IMR-90 (cell line): ENCODE measurements at regions not wholly inside any gene's neighbourhood (a gene's known extent, or its start where the extent isn't known, plus 50 kb on each side); places are given as distances from the start of the nearest gene placed in this dataset.

Experiments used
- ATAC-seq: fragments of 200-7000 bp; cut with Tn5 transposase; 2 replicates; pipeline ENCODE4 v1.9.1; 2020; ENCODE audit warnings: low read depth, mild to moderate bottlenecking, moderate library complexity
- BruUV-seq: library from RNA; stranded (reverse); fragments of 400-500 nt; replicated peaks from 2 replicates; lab custom pipeline; 2021; lab: Mats Ljungman, UMichigan
- CTCF ChIA-PET: fragments of 300-600 bp; formaldehyde crosslinking; extraction: SDS; loops from one replicate; lab custom pipeline; 2021; ENCODE audit warnings: antibody characterized with exemption; lab: Yijun Ruan, JAX
- POLR2A ChIA-PET: fragments of 300-600 bp; sonication (Branson Sonifier 250); formaldehyde crosslinking; loops from one replicate; lab custom pipeline; 2022; ENCODE audit warnings: antibody characterized with exemption; ENCODE audit not compliant: unreplicated experiment; lab: Charles Lee
- DNase-seq: peaks from one replicate; pipeline ENCODE4 v3.0.0; 2013
- H2AFZ ChIP-seq: replicated peaks from 2 replicates; pipeline ENCODE3; 2013; ENCODE audit warnings: low read length, mild to moderate bottlenecking; ENCODE audit not compliant: poor library complexity
- H2AK5ac ChIP-seq: 2 replicates; pipeline ENCODE4 v1.6.1; 2013; ENCODE audit warnings: low read depth, low read length, inconsistent platforms
- H2AK9ac ChIP-seq: replicated peaks from 2 replicates; pipeline ENCODE3; 2013; ENCODE audit warnings: mild to moderate bottlenecking, low read depth, low read length, moderate library complexity; ENCODE audit not compliant: poor library complexity
- H2BK120ac ChIP-seq: 2 replicates; pipeline ENCODE4 v1.6.1; 2013; ENCODE audit warnings: low read depth, low read length, inconsistent platforms
- H2BK15ac ChIP-seq: 3 replicates; pipeline ENCODE4 v1.6.1; 2013; ENCODE audit warnings: low read depth, low read length, inconsistent platforms
- H2BK20ac ChIP-seq: 2 replicates; pipeline ENCODE4 v1.6.1; 2013; ENCODE audit warnings: low read depth, mild to moderate bottlenecking, inconsistent platforms, low read length, moderate library complexity
- H2BK5ac ChIP-seq: 2 replicates; pipeline ENCODE4 v1.6.1; 2013; ENCODE audit warnings: mild to moderate bottlenecking, low read depth, low read length, inconsistent platforms; ENCODE audit not compliant: poor library complexity, severe bottlenecking
- H3K14ac ChIP-seq: replicated peaks from 2 replicates; pipeline ENCODE4 v1.6.1; 2013; ENCODE audit warnings: low read depth, low read length, inconsistent platforms
- H3K18ac ChIP-seq: 2 replicates; pipeline ENCODE4 v1.6.1; 2013; ENCODE audit warnings: low read depth, low read length, control low read depth
- H3K23ac ChIP-seq: 2 replicates; pipeline ENCODE4 v1.6.1; 2013; ENCODE audit warnings: low read depth, low read length, inconsistent platforms
- H3K27ac ChIP-seq: 2 replicates; pipeline ENCODE4 v1.5.1; 2013; ENCODE audit warnings: mild to moderate bottlenecking, control low read depth, low read length; ENCODE audit not compliant: insufficient read depth
- H3K27me3 ChIP-seq: 2 replicates; pipeline ENCODE4 v1.6.1; 2013; ENCODE audit warnings: low read length; ENCODE audit not compliant: control insufficient read depth, insufficient read depth
- H3K36me3 ChIP-seq: 2 replicates; pipeline ENCODE4 v1.6.1; 2013; ENCODE audit warnings: low read length, mixed read lengths; ENCODE audit not compliant: control insufficient read depth, insufficient read depth
- H3K4ac ChIP-seq: 2 replicates; pipeline ENCODE4 v1.6.1; 2013; ENCODE audit warnings: low read depth, low read length, inconsistent platforms
- H3K4me1 ChIP-seq: 2 replicates; pipeline ENCODE4 v1.6.1; 2013; ENCODE audit warnings: low read length, mixed read lengths; ENCODE audit not compliant: control insufficient read depth, insufficient read depth
- H3K4me2 ChIP-seq: 2 replicates; pipeline ENCODE4 v1.6.1; 2013; ENCODE audit warnings: low read depth, mild to moderate bottlenecking, control low read depth, low read length, moderate library complexity
- H3K4me3 ChIP-seq: 2 replicates; pipeline ENCODE4 v1.5.1; 2013; ENCODE audit warnings: low read depth, mild to moderate bottlenecking, control low read depth, low read length, moderate library complexity; ENCODE audit not compliant: insufficient read depth
- H3K56ac ChIP-seq: 2 replicates; pipeline ENCODE4 v1.6.1; 2013; ENCODE audit warnings: low read length, inconsistent platforms; ENCODE audit not compliant: insufficient read depth; ENCODE audit errors: extremely low read depth
- H3K79me1 ChIP-seq, 2 experiments: 2 replicates each; pipeline ENCODE4 v1.6.1; 2013; ENCODE audit warnings: low read length in 2 of 2, inconsistent platforms in 1 of 2, low read depth in 1 of 2
- H3K9ac ChIP-seq: 2 replicates; pipeline ENCODE4 v1.6.1; 2013; ENCODE audit warnings: low read depth, low read length, control low read depth
- H3K9me1 ChIP-seq: 2 replicates; pipeline ENCODE4 v1.6.1; 2013; ENCODE audit warnings: low read length, inconsistent platforms; ENCODE audit not compliant: insufficient read depth
- H3K9me3 ChIP-seq: 2 replicates; pipeline ENCODE4 v1.6.1; 2013; ENCODE audit warnings: low read length; ENCODE audit not compliant: control insufficient read depth, insufficient read depth
- H4K20me1 ChIP-seq: 2 replicates; pipeline ENCODE4 v1.6.1; 2013; ENCODE audit warnings: low read length, inconsistent platforms; ENCODE audit not compliant: insufficient read depth
- H4K5ac ChIP-seq: 2 replicates; pipeline ENCODE4 v1.6.1; 2013; ENCODE audit warnings: mild to moderate bottlenecking, low read depth, low read length, control low read depth
- H4K8ac ChIP-seq, 2 experiments: 2 replicates each; pipeline ENCODE4 v1.6.1; 2013; ENCODE audit warnings: low read depth in 2 of 2, low read length in 2 of 2, control low read depth in 1 of 2, inconsistent platforms in 1 of 2
- H4K91ac ChIP-seq: 2 replicates; pipeline ENCODE4 v1.6.1; 2013; ENCODE audit warnings: low read depth, low read length, inconsistent platforms; ENCODE audit not compliant: insufficient read depth
- BHLHE40 ChIP-seq: fragments of 150-350 bp; IDR thresholded peaks from 2 replicates; pipeline ENCODE4 v1.6.1; 2016; ENCODE audit warnings: mild to moderate bottlenecking, low read depth, low read length
- CEBPB ChIP-seq: IDR thresholded peaks from 2 replicates; pipeline ENCODE4 v1.6.1; 2012; ENCODE audit warnings: low read depth, low read length, improper control_type of control experiment
- CHD1 ChIP-seq: IDR thresholded peaks from 2 replicates; pipeline ENCODE4 v1.6.1; 2012; ENCODE audit warnings: low read depth, low read length, improper control_type of control experiment
- FOS ChIP-seq: fragments of 150-350 bp; IDR thresholded peaks from 2 replicates; pipeline ENCODE4 v1.6.1; 2016; ENCODE audit warnings: low read depth, low read length
- MAFK ChIP-seq: IDR thresholded peaks from 2 replicates; pipeline ENCODE4 v1.6.1; 2012; ENCODE audit warnings: low read depth, low read length, improper control_type of control experiment
- MXI1 ChIP-seq: IDR thresholded peaks from 2 replicates; pipeline ENCODE4 v1.6.1; 2012; ENCODE audit warnings: low read depth, mild to moderate bottlenecking, low read length, moderate library complexity, borderline replicate concordance
- NFE2L2 ChIP-seq: fragments of 150-350 bp; IDR thresholded peaks from 2 replicates; pipeline ENCODE4 v1.6.1; 2016; ENCODE audit warnings: low read depth, mild to moderate bottlenecking, low read length
- RCOR1 ChIP-seq: IDR thresholded peaks from 2 replicates; pipeline ENCODE4 v1.6.1; 2012; ENCODE audit warnings: mild to moderate bottlenecking, low read length, improper control_type of control experiment; ENCODE audit not compliant: insufficient replicate concordance
- RFX5 ChIP-seq: IDR thresholded peaks from 2 replicates; pipeline ENCODE4 v1.8.0; 2012; ENCODE audit warnings: low read depth, mild to moderate bottlenecking, low read length, moderate library complexity
- SMC3 ChIP-seq: fragments of 150-350 bp; IDR thresholded peaks from 2 replicates; pipeline ENCODE4 v1.6.1; 2016; ENCODE audit warnings: low read depth, mild to moderate bottlenecking, antibody characterized with exemption, low read length, moderate library complexity
- USF2 ChIP-seq: fragments of 150-350 bp; IDR thresholded peaks from 2 replicates; pipeline ENCODE4 v1.6.1; 2017; ENCODE audit warnings: mild to moderate bottlenecking, antibody characterized with exemption, low read length, low read depth
- WGBS, 2 experiments: methylation state at CpG; one replicate each; pipeline versions ENCODE4 v1.1.5 to v1.1.7; 2013; ENCODE audit warnings: missing lambda C conversion rate in 2 of 2; ENCODE audit not compliant: insufficient read length in 1 of 2; ENCODE audit errors: extremely low coverage in 2 of 2; 5-methylcytosine and 5-hydroxymethylcytosine counted together
- dilution Hi-C: fragments of 300-500 bp; cut with HindIII; formaldehyde crosslinking; loops from one replicate; pipeline ENCODE4 v1.14.3; 2018; ENCODE audit warnings: low sequenced_read_pairs; ENCODE audit not compliant: unreplicated experiment
- in situ Hi-C: fragments of 300-500 bp; cut with MboI; formaldehyde crosslinking; loops from 3 replicates; pipeline ENCODE4 v1.14.3; 2019; ENCODE audit warnings: low sequenced_read_pairs, inconsistent platforms, mixed read lengths
- intact Hi-C: fragments of 100-400 bp; cut with micrococcal nuclease; formaldehyde crosslinking; loops from 2 replicates; pipeline ENCODE4 v1.10.0; 2022
- TF ChIP-seq, protein P1 (sequence below): conservative IDR thresholded peaks from 2 replicates; pipeline ENCODE4 v1.5.1; 2012; ENCODE audit warnings: mild to moderate bottlenecking, low read depth, low read length, improper control_type of control experiment
- TF ChIP-seq, protein P2 (sequence below): fragments of 150-350 bp; IDR thresholded peaks from 2 replicates; pipeline ENCODE4 v1.6.1; 2016; ENCODE audit warnings: low read depth, mild to moderate bottlenecking, low read length, moderate library complexity, borderline replicate concordance

DNA sequence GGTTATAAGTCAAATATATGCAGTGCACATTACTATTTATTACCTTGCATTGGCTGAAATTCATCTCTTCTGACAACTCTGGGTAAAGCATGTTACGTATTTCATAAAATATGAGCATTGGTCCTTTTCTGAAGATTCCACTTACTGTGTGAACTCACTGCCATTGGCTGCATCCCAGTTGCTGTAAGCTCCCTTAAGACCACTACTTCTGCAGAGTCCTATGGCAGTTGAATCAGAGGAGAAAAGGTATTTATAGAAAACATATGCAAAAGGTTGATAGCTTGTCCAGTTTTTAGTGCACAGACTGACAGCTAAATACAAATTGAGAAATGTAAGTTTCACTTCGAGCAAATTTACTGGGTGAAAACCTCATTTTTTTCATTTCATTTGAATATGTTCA lies 394.6 kb upstream of the ARRDC3 start:
- ATAC-seq: no peak
- no peak for TF ChIP-seq MAFK
- TF ChIP-seq NFE2L2: no peak
- TF ChIP-seq, protein P1, sequence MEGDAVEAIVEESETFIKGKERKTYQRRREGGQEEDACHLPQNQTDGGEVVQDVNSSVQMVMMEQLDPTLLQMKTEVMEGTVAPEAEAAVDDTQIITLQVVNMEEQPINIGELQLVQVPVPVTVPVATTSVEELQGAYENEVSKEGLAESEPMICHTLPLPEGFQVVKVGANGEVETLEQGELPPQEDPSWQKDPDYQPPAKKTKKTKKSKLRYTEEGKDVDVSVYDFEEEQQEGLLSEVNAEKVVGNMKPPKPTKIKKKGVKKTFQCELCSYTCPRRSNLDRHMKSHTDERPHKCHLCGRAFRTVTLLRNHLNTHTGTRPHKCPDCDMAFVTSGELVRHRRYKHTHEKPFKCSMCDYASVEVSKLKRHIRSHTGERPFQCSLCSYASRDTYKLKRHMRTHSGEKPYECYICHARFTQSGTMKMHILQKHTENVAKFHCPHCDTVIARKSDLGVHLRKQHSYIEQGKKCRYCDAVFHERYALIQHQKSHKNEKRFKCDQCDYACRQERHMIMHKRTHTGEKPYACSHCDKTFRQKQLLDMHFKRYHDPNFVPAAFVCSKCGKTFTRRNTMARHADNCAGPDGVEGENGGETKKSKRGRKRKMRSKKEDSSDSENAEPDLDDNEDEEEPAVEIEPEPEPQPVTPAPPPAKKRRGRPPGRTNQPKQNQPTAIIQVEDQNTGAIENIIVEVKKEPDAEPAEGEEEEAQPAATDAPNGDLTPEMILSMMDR: no peak
- TF ChIP-seq RFX5: no peak
- TF ChIP-seq BHLHE40: no peak
- no peak for TF ChIP-seq MXI1
- no peak for TF ChIP-seq FOS
- no peak for TF ChIP-seq CHD1
- TF ChIP-seq, protein P2, sequence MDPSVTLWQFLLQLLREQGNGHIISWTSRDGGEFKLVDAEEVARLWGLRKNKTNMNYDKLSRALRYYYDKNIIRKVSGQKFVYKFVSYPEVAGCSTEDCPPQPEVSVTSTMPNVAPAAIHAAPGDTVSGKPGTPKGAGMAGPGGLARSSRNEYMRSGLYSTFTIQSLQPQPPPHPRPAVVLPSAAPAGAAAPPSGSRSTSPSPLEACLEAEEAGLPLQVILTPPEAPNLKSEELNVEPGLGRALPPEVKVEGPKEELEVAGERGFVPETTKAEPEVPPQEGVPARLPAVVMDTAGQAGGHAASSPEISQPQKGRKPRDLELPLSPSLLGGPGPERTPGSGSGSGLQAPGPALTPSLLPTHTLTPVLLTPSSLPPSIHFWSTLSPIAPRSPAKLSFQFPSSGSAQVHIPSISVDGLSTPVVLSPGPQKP: no peak
- no peak for TF ChIP-seq RCOR1
- TF ChIP-seq SMC3: no peak
- TF ChIP-seq USF2: no peak
- TF ChIP-seq CEBPB: no peak
- no peak overlapping the region for H3K4me3 ChIP-seq
- H3K9ac ChIP-seq: no peak overlapping the region
- no peak overlapping the region for H4K91ac ChIP-seq
- no TSS peak for BruUV-seq
- no peaks in the 10 kb centered on the region for H3K9me1 ChIP-seq
- H3K27ac ChIP-seq: no peak overlapping the region
- H3K14ac ChIP-seq: no peak overlapping the region
- no peak overlapping the region for H3K18ac ChIP-seq
- no peak overlapping the region for H4K5ac ChIP-seq
- in situ Hi-C loops (no loop called here), intact Hi-C loops (no loop called here), dilution Hi-C loops (no loop called here)
- no peak overlapping the region for H2BK5ac ChIP-seq
- DNase-seq: no peak
- no peaks in the 10 kb centered on the region for H3K79me1 ChIP-seq
- H2BK15ac ChIP-seq: no peak overlapping the region
- H3K4me2 ChIP-seq: no peak overlapping the region
- ChIA-PET POLR2A (no interaction called here), CTCF (no interaction called here)
- no peak overlapping the region for H3K56ac ChIP-seq
- H4K8ac ChIP-seq: no peak overlapping the region
- no CpG with 5 or more reads among the region's 2 CpGs for WGBS, 2 experiments
- H3K4me1 ChIP-seq: no peaks in the 10 kb centered on the region
- no peak overlapping the region for H3K4ac ChIP-seq
- H3K9me3 ChIP-seq: no peaks in the 10 kb centered on the region
- no peak overlapping the region for H2BK20ac ChIP-seq
- no peak overlapping the region for H2AFZ ChIP-seq
- H3K36me3 ChIP-seq: no peaks in the 10 kb centered on the region
- H2BK120ac ChIP-seq: no peak overlapping the region
- no peak overlapping the region for H2AK5ac ChIP-seq
- no peaks in the 10 kb centered on the region for H3K27me3 ChIP-seq
- H4K20me1 ChIP-seq: no peaks in the 10 kb centered on the region
- H2AK9ac ChIP-seq: no peak overlapping the region
- H3K23ac ChIP-seq: no peak overlapping the region
